Thymus (tissue), 11 donors: ENCODE measurements at regions not wholly inside any gene's neighbourhood (a gene's known extent, or its start where the extent isn't known, plus 50 kb on each side); places are given as distances from the start of the nearest gene placed in this dataset.

Experiments used
- DNase-seq, 9 donors: peaks; one replicate each; pipeline ENCODE4 v3.0.0-alpha.2; 2013; ENCODE audit warnings: low spot score in 9 of 9, low read depth in 6 of 9, missing footprints in 1 of 9
- H3K27ac ChIP-seq, 2 donors: one replicate each; pipeline ENCODE4 v1.5.1; 2013; ENCODE audit warnings: control low read depth in 1 of 2, low read depth in 1 of 2, low read length in 1 of 2, mild to moderate bottlenecking in 1 of 2, moderate library complexity in 1 of 2
- H3K27me3 ChIP-seq, 2 donors: one replicate each; pipeline ENCODE4 v1.5.1; 2013; ENCODE audit warnings: low read length in 1 of 2; ENCODE audit not compliant: control insufficient read depth in 2 of 2, insufficient read depth in 1 of 2
- H3K36me3 ChIP-seq, 2 donors: one replicate each; pipeline ENCODE4 v1.5.1; 2013; ENCODE audit warnings: low read length in 1 of 2, mild to moderate bottlenecking in 1 of 2, moderate library complexity in 1 of 2; ENCODE audit not compliant: control insufficient read depth in 2 of 2, insufficient read depth in 2 of 2
- H3K4me1 ChIP-seq, 2 donors: one replicate each; pipeline ENCODE4 v1.5.1; 2013; ENCODE audit warnings: low read length in 2 of 2; ENCODE audit not compliant: control insufficient read depth in 2 of 2, insufficient read depth in 2 of 2
- H3K4me3 ChIP-seq, 2 donors: one replicate each; pipeline ENCODE4 v1.5.1; 2013; ENCODE audit warnings: low read length in 2 of 2, control low read depth in 1 of 2, mild to moderate bottlenecking in 1 of 2
- H3K9me3 ChIP-seq, 2 donors: one replicate each; pipeline ENCODE4 v1.5.1; 2013; ENCODE audit warnings: low read length in 1 of 2, mild to moderate bottlenecking in 1 of 2; ENCODE audit not compliant: control insufficient read depth in 2 of 2, insufficient read depth in 1 of 2
- WGBS: extraction: QIAGEN DNeasy Blood & Tissue Kit; methylation state at CpG from one replicate; pipeline ENCODE4 v1.1.7; 2013; 5-methylcytosine and 5-hydroxymethylcytosine counted together
- donor health status: healthy.

DNA sequence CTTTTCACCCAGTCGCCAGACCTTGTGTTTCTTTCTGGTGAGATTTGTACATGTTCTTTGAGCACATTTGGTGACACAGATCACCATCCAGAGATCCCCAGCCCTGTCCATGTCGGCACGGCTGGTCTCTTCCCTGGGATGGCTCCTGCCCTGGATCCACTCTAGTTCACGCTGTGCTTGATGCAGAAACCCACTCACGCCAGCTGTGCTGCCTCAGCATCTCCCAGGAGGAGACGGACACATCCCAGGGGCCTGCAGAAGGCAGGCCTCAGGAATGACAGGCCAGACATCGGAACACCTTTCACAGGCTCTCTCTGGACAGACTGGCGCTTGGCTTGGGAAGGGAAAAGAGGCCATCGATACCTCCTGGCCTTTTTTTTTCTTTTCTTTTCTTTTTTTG lies 203.6 kb downstream of the ACKR3 start:
- Histone ChIP-seq H3K27ac (no peak overlapping the region), H3K36me3 (no peaks in the 10 kb centered on the region), H3K27me3 (no peaks in the 10 kb centered on the region), H3K4me3 (no peak overlapping the region), H3K9me3 (no peaks in the 10 kb centered on the region), H3K4me1 (no peaks in the 10 kb centered on the region)
- WGBS: 95% methylated on average over 9 of the region's 9 CpGs
- no peak for DNase-seq

DNA sequence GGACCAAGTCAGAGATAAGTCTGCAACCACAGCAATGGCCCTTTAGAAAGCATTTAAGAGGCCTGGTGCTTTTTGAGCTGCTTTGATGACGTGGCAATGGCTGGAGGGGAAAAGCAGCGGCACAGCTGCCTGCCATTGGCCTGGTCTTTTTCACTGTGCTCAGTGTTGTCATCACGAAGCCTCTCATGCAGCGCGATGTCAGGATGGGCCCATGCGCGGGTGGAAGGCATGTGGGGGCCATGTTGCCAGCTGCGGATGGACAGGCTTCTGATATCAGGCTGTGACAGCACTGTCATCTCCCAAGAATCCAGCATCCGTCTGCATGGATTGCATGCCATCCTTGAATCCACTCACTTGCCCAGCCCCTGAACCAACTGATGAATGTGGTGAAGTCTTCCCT lies 204.5 kb downstream of the ACKR3 start:
- 95% methylated on average over 9 of the region's 9 CpGs for WGBS
- H3K36me3 ChIP-seq: no peaks in the 10 kb centered on the region
- no peak for DNase-seq
- no peak overlapping the region for H3K27ac ChIP-seq
- H3K4me3 ChIP-seq: no peak overlapping the region
- no peaks in the 10 kb centered on the region for H3K9me3 ChIP-seq
- H3K4me1 ChIP-seq: no peaks in the 10 kb centered on the region
- no peaks in the 10 kb centered on the region for H3K27me3 ChIP-seq

DNA sequence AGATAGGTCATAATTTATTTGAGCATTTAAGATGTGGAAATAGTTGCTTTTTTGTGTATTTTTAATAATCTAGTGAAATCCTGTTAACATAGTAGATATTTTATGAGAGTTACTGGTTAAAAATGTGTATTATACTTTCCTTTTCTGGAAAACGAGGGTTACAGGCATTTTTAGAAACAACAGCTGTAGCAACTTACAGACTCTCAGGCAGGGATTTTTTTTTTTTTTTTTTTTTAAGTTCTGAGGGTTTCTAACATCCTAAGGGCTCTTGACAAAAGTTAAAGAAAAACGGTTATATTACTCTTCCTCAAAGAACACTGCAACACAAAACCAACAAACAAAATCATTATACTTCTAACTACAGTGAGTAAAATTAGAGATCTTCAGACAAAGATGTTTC lies 205.9 kb downstream of the ACKR3 start:
- Histone ChIP-seq H3K4me1 (no peaks in the 10 kb centered on the region), H3K9me3 (no peaks in the 10 kb centered on the region), H3K27ac (no peak overlapping the region), H3K27me3 (no peaks in the 10 kb centered on the region), H3K36me3 (no peaks in the 10 kb centered on the region), H3K4me3 (no peak overlapping the region)
- 65% methylated on average over 2 of the region's 2 CpGs for WGBS
- no peak for DNase-seq

DNA sequence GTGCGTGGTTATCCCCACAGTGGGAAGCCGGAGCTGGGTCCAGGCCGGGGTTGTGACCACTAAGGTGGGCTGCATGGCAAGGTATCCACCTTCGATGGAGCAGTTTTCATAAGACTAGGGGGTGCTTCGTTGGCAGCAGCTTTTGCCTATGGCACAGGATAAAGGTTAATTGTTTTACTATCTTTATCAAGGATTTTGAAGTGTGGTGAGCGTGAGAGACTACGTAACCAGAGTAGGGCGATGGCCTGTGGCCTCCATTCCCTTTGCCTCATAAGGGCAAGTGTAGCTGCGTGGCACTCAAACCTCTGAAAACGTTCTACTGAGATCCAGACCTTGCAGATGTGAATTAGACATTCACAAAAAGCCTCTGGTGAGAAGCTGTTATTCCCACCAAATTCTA lies 206.6 kb downstream of the ACKR3 start:
- no peaks in the 10 kb centered on the region for H3K4me1 ChIP-seq
- no peak overlapping the region for H3K27ac ChIP-seq
- 94% methylated on average over 10 of the region's 10 CpGs for WGBS
- H3K36me3 ChIP-seq: no peaks in the 10 kb centered on the region
- H3K4me3 ChIP-seq: no peak overlapping the region
- no peak for DNase-seq
- no peaks in the 10 kb centered on the region for H3K9me3 ChIP-seq
- H3K27me3 ChIP-seq: no peaks in the 10 kb centered on the region

DNA sequence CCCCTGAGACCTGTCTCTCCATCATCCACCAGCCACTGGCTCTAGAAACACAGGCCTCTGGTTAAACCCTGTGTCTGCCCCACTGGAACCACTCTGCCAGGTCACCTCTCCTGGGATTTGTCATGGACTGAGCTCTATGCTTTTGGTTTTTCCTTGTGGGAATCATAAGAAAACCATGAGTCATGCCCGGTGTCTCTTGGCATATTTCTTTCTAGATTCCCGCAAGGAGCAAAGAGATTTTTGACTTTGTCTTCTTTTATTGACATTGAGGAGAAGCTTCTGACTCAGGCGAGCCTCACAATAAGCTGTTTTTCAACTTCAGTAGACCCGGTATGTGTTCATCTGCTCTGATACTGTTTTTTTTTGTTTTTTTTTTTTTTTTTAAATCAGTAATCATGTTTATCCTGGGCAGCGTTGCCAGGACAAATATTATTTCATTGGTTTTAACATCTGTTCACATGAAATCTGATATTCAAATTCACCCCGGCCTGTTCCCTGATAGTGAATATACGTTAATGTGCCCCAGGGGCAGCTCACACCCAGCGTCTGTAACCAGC lies 207.1 kb downstream of the ACKR3 start:
- H3K4me3 ChIP-seq: no peak overlapping the region
- DNase-seq: no peak
- H3K4me1 ChIP-seq: no peaks in the 10 kb centered on the region
- 94% methylated on average over 8 of the region's 8 CpGs for WGBS
- no peaks in the 10 kb centered on the region for H3K36me3 ChIP-seq
- H3K27ac ChIP-seq: no peak overlapping the region
- no peaks in the 10 kb centered on the region for H3K9me3 ChIP-seq
- H3K27me3 ChIP-seq: no peaks in the 10 kb centered on the region

DNA sequence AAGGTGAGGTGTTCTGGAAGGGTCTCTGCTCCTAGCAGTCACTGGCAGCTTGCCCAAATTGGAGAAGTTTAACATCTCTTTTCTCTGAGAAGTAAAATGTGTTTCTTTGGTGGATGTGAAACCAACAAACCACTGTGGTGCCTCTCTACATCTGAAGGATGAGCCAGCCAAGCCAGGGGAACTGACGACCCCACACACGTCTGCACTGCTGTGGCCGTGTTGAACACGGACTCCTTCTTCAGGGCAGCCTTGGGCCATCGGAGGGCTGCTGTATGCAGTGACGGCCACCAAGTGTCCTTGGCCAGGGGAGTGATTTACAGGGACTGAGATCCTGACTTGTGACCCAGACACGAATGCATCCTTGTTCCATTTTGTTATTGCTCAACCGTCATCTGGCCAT lies 207.8 kb downstream of the ACKR3 start:
- H3K9me3 ChIP-seq: no peaks in the 10 kb centered on the region
- DNase-seq: no peak
- 90% methylated on average over 8 of the region's 8 CpGs for WGBS

DNA sequence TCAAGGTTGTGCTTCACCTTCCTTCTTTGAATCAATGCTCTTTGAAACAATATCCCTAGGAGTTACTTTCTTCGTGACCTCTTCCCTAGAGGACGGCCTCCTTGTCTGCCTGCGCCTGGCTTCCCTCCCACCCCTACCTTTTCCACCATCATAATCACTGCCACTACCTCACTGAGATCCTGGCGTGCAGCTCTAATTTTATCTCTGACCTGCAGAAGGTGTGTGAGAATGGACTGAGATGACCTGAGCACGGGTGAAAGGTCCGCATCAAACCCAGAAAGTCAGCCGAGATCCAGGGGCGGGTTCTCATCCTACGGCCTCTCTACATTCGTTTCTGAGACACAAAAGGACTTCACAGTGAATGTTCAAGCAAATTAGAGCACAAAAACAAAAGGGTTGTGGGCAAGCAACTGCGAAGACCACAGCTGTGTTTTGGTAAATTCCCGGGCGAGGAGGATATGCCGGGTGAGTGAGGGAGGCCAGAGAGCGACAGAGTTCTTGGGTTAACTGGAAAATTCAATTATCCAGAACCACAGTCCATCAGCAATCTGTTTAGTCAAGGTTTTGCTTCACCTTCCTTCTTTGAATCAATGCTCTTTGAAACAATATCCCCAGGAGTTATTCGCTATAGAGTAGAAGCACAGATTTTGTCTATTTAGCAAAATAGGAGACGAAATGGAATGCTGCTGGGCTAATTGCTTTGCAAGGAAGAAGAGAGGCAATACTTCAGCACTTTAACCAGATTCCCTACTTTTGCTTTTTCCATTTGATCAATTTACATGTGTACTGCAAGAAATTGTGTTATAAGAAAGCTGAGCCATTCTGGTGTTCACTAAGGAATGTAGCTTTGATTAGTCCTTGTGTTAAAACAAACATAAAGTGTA lies 212.6 kb downstream of the ACKR3 start:
- 88% methylated on average over 17 of the region's 17 CpGs for WGBS
- Histone ChIP-seq H3K9me3 (no peaks in the 10 kb centered on the region), H3K4me1 (no peaks in the 10 kb centered on the region), H3K4me3 (no peak overlapping the region), H3K27ac (no peak overlapping the region), H3K36me3 (no peaks in the 10 kb centered on the region), H3K27me3 (no peaks in the 10 kb centered on the region)
- DNase-seq: no peak

More for the DNA sequence above, 207.8 kb downstream of the ACKR3 start:
- Histone ChIP-seq H3K27me3 (no peaks in the 10 kb centered on the region), H3K36me3 (no peaks in the 10 kb centered on the region), H3K4me3 (no peak overlapping the region), H3K27ac (no peak overlapping the region), H3K4me1 (no peaks in the 10 kb centered on the region)

DNA sequence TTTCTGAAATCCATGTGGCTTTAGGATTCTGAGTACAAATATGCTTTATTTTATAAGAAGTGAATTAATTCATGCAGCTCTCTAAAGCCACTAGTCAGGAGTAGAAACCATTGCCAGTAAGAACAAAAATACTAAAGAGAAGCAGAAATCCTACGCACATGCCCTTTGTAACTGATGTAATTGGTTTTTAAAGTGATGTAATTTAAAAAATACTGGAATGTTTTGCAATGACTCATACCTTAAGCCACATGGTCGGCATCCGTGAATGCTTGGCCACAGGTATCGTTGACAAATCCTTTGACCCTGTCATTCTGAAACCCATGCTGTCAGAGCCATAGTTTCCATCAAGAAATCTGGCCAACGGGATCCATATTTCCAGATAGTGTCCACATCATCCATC lies 213.3 kb downstream of the ACKR3 start:
- Histone ChIP-seq H3K27ac (no peak overlapping the region), H3K36me3 (no peaks in the 10 kb centered on the region), H3K27me3 (no peaks in the 10 kb centered on the region), H3K4me1 (no peaks in the 10 kb centered on the region), H3K9me3 (no peaks in the 10 kb centered on the region), H3K4me3 (no peak overlapping the region)
- 92% methylated on average over 5 of the region's 5 CpGs for WGBS
- no peak for DNase-seq

DNA sequence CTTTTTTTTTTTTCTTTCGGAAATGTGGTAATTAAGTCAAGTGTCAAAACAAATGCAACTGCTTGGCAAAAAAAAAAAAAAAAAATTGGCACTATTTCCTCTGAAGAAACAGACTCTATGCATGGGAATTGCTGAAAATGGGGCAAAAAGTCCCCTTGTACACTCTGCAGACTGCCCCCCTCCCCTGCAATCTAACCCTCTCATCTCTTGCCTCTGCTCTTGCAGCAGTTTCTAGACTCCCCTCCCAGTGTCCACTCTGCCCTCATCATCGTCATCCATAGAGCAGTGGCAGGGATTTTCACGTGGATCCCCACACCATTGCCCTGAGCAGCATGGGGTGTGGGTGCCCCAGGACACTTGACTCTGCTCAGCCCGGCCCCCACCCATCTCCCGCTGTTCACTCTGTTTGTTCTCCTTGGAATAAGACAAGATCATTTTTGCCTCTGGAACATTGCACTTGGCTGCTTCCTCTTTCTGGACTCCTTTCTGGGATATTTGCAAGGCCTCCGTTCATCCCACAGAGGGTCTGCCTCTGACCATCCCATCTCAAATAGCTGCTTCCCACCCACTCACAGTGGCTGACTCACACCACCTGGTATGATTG lies 213.9 kb downstream of the ACKR3 start:
- Histone ChIP-seq H3K4me1 (no peaks in the 10 kb centered on the region), H3K9me3 (no peaks in the 10 kb centered on the region), H3K27me3 (no peaks in the 10 kb centered on the region), H3K27ac (no peak overlapping the region), H3K36me3 (no peaks in the 10 kb centered on the region), H3K4me3 (no peak overlapping the region)
- WGBS: 95% methylated on average over 6 of the region's 6 CpGs
- DNase-seq: no peak
